ENCODE measurements at regions not wholly inside any gene's neighbourhood (a gene's known extent, or its start where the extent isn't known, plus 50 kb on each side); places are given as distances from the start of the nearest gene placed in this dataset.
"Not testable (repeated sequence)": the region's sequence is repeated elsewhere in the genome, so short reads cannot be mapped to it uniquely, and the experiment has no call there.

GRCh38 chr15:23750179-23750578 lies 63.1 kb upstream of the NDN start:
- DNase-seq (ENCODE audit: low read depth) = no peak

GRCh38 chr15:23750776-23751175 lies 63.7 kb upstream of the NDN start:
- DNase-seq (ENCODE audit: low read depth) = no peak

GRCh38 chr15:23753248-23753647 lies 66.1 kb upstream of the NDN start:
- no peak for DNase-seq (ENCODE audit: low read depth)

GRCh38 chr15:23758891-23759290 lies 71.8 kb upstream of the NDN start:
- DNase-seq (ENCODE audit: low read depth) = no peak

- no peak for DNase-seq (ENCODE audit: low read depth)
These were observed 72.9 kb upstream of the NDN start for GRCh38 chr15:23760024-23760423.

GRCh38 chr15:23761386-23761785 lies 74.3 kb upstream of the NDN start:
- no peak for DNase-seq (ENCODE audit: low read depth)

GRCh38 chr15:23762026-23762425 lies 74.9 kb upstream of the NDN start:
- DNase-seq (ENCODE audit: low read depth) = no peak

GRCh38 chr15:23763021-23763420 lies 75.9 kb upstream of the NDN start:
- DNase-seq (ENCODE audit: low read depth) = no peak

GRCh38 chr15:23764306-23764705 lies 77.2 kb upstream of the NDN start:
- DNase-seq (ENCODE audit: low read depth) = no peak

GRCh38 chr15:23764716-23765115 lies 77.6 kb upstream of the NDN start:
- no peak for DNase-seq (ENCODE audit: low read depth)

GRCh38 chr15:23766779-23767178 lies 79.7 kb upstream of the NDN start:
- DNase-seq (ENCODE audit: low read depth) = not testable (repeated sequence)

GRCh38 chr15:23773093-23773492 lies 86.0 kb upstream of the NDN start:
- DNase-seq (ENCODE audit: low read depth) = no peak

- DNase-seq (ENCODE audit: low read depth) = no peak
These were observed 100.4 kb upstream of the NDN start for GRCh38 chr15:23787346-23788105.

GRCh38 chr15:23793191-23793680 lies 106.1 kb upstream of the NDN start:
- no peak for DNase-seq (ENCODE audit: low read depth)

- no peak for DNase-seq (ENCODE audit: low read depth)
These were observed 110.8 kb upstream of the NDN start for GRCh38 chr15:23797747-23798446.

GRCh38 chr15:23801881-23802280 lies 114.8 kb upstream of the NDN start:
- DNase-seq (ENCODE audit: low read depth) = no peak

- DNase-seq (ENCODE audit: low read depth) = not testable (repeated sequence)
These were observed 115.9 kb upstream of the NDN start for GRCh38 chr15:23802896-23803435.

GRCh38 chr15:23806980-23807379 lies 119.9 kb upstream of the NDN start:
- no peak for DNase-seq (ENCODE audit: low read depth)

GRCh38 chr15:23823508-23823907 lies 136.4 kb upstream of the NDN start:
- no peak for DNase-seq (ENCODE audit: low read depth)

GRCh38 chr15:23828786-23829185 lies 141.7 kb upstream of the NDN start:
- DNase-seq (ENCODE audit: low read depth) = no peak

- no peak for DNase-seq (ENCODE audit: low read depth)
These were observed 148.8 kb upstream of the NDN start for GRCh38 chr15:23835953-23836352.

GRCh38 chr15:23839893-23840474 lies 152.9 kb upstream of the NDN start:
- no peak for DNase-seq (ENCODE audit: low read depth)

GRCh38 chr15:23846218-23846617 lies 159.1 kb upstream of the NDN start:
- DNase-seq (ENCODE audit: low read depth) = no peak

All from RPMI7951 (cell line).